GM23248 (cell line): ENCODE measurements at regions not wholly inside any gene's neighbourhood (a gene's known extent, or its start where the extent isn't known, plus 50 kb on each side); places are given as distances from the start of the nearest gene placed in this dataset.

Experiments used
- DNase-seq: peaks from one replicate; pipeline ENCODE4 v3.0.0-alpha.2; 2015
- H2AFZ ChIP-seq: fragments of 200-600 bp; sonication (generic); 2 replicates; pipeline ENCODE4 v1.6.1; 2016; ENCODE audit warnings: antibody characterized with exemption
- H3F3A ChIP-seq: fragments of 200-600 bp; sonication (generic); 2 replicates; pipeline ENCODE4 v1.6.1; 2016; ENCODE audit warnings: mild to moderate bottlenecking, antibody characterized with exemption, mixed run types; ENCODE audit not compliant: insufficient read depth
- H3K27ac ChIP-seq: fragments of 200-600 bp; sonication (generic); 2 replicates; pipeline ENCODE4 v1.5.1; 2016; ENCODE audit warnings: mild to moderate bottlenecking
- H3K27me3 ChIP-seq: fragments of 200-600 bp; sonication (generic); replicated peaks from 2 replicates; pipeline ENCODE4 v1.6.1; 2016; ENCODE audit warnings: mild to moderate bottlenecking; ENCODE audit not compliant: insufficient read depth
- H3K36me3 ChIP-seq: fragments of 200-600 bp; sonication (generic); 2 replicates; pipeline ENCODE4 v1.6.1; 2016; ENCODE audit warnings: low read depth, mild to moderate bottlenecking
- H3K4me1 ChIP-seq: fragments of 200-600 bp; sonication (generic); 2 replicates; pipeline ENCODE4 v1.6.1; 2016; ENCODE audit warnings: mild to moderate bottlenecking; ENCODE audit not compliant: insufficient read depth
- H3K4me2 ChIP-seq: fragments of 200-600 bp; sonication (generic); one replicate; pipeline ENCODE4 v1.6.1; 2016; ENCODE audit warnings: mild to moderate bottlenecking; ENCODE audit not compliant: unreplicated experiment
- H3K4me3 ChIP-seq: fragments of 200-600 bp; sonication (generic); 2 replicates; pipeline ENCODE4 v1.5.1; 2016; ENCODE audit warnings: mild to moderate bottlenecking
- H3K79me2 ChIP-seq: fragments of 200-600 bp; sonication (generic); 2 replicates; pipeline ENCODE4 v1.6.1; 2016; ENCODE audit warnings: mild to moderate bottlenecking; ENCODE audit not compliant: insufficient read depth
- H3K9ac ChIP-seq: fragments of 200-600 bp; sonication (generic); 2 replicates; pipeline ENCODE4 v1.6.1; 2016; ENCODE audit warnings: mild to moderate bottlenecking
- H3K9me2 ChIP-seq: fragments of 200-600 bp; sonication (generic); 2 replicates; pipeline ENCODE4 v1.6.1; 2016; ENCODE audit warnings: mixed run types, mild to moderate bottlenecking, moderate library complexity; ENCODE audit not compliant: insufficient read depth
- H3K9me3 ChIP-seq: fragments of 200-600 bp; sonication (generic); one replicate; pipeline ENCODE4 v1.6.1; 2017; ENCODE audit warnings: low read depth
- H4K20me1 ChIP-seq: fragments of 200-600 bp; sonication (generic); 2 replicates; pipeline ENCODE4 v1.6.0; 2016; ENCODE audit not compliant: insufficient read depth
- EZH2 ChIP-seq: fragments of 200-600 bp; sonication (generic); IDR thresholded peaks from 2 replicates; pipeline ENCODE4 v1.6.1; 2018; ENCODE audit warnings: antibody characterized with exemption, mild to moderate bottlenecking; ENCODE audit not compliant: insufficient read depth, poor library complexity, severe bottlenecking
- EZH2phosphoT487 ChIP-seq: fragments of 200-600 bp; sonication (generic); IDR thresholded peaks from 2 replicates; pipeline ENCODE4 v1.6.1; 2018; ENCODE audit warnings: antibody characterized with exemption, moderate library complexity, mild to moderate bottlenecking, low read depth; ENCODE audit not compliant: insufficient read depth
- WGBS, 2 experiments: methylation state at CpG; one replicate each; pipeline ENCODE4 v1.1.6; 2015 to 2017; ENCODE audit warnings: low lambda C conversion rate in 2 of 2, low coverage in 1 of 2; ENCODE audit errors: missing lambda C conversion rate in 2 of 2; 5-methylcytosine and 5-hydroxymethylcytosine counted together
- in situ Hi-C: fragments of 300-500 bp; cut with MboI; formaldehyde crosslinking; loops from 2 replicates; pipeline ENCODE4 v1.15.0; 2020

- no peaks in the 10 kb centered on the region for H3K79me2 ChIP-seq
- H3K27ac ChIP-seq = no peak overlapping the region
- no peak overlapping the region for H3K9ac ChIP-seq
- H3K27me3 ChIP-seq = no peaks in the 10 kb centered on the region
- WGBS, 2 experiments = 1 to 4% methylated on average over 4 of the region's 4 CpGs
- peak overlapping the region; percentile 33 for H3K4me2 ChIP-seq
- H3K9me3 ChIP-seq = no peaks in the 10 kb centered on the region
- peaks cover 10% of the 10 kb centered on the region for H3K4me1 ChIP-seq
- 0 out of 2 replicates have a peak overlapping the region, but pooled peaks have one; percentile 26 for H3K4me3 ChIP-seq
- DNase-seq = peak; percentile 76
- H3K36me3 ChIP-seq = no peaks in the 10 kb centered on the region
- H4K20me1 ChIP-seq = no peaks in the 10 kb centered on the region
- no peak for TF ChIP-seq EZH2
- no peak for TF ChIP-seq EZH2phosphoT487
- in situ Hi-C loops = no loop called here
- peak overlapping the region; percentile 59 for H2AFZ ChIP-seq
- H3K9me2 ChIP-seq = no peaks in the 10 kb centered on the region
- no peaks in the 10 kb centered on the region for H3F3A ChIP-seq
These were observed 220.5 kb upstream of the B3GALT2 start for GRCh38 chr1:193406901-193407300.

GRCh38 chr1:193404236-193404635 is 217.8 kb upstream of the B3GALT2 start:
- Histone ChIP-seq H3K9ac (no peak overlapping the region), H3F3A (no peaks in the 10 kb centered on the region), H3K4me2 (no peak overlapping the region), H3K4me1 (peaks cover 10% of the 10 kb centered on the region), H2AFZ (no peak overlapping the region), H3K27me3 (no peaks in the 10 kb centered on the region), H3K9me3 (no peaks in the 10 kb centered on the region), H3K9me2 (no peaks in the 10 kb centered on the region), H3K27ac (no peak overlapping the region), H3K4me3 (no peak overlapping the region), H3K36me3 (no peaks in the 10 kb centered on the region), H3K79me2 (no peaks in the 10 kb centered on the region), H4K20me1 (no peaks in the 10 kb centered on the region)
- WGBS, 2 experiments = 94 to 95% methylated on average over 2 of the region's 2 CpGs
- TF ChIP-seq EZH2 = no peak
- TF ChIP-seq EZH2phosphoT487 = no peak
- no peak for DNase-seq
- in situ Hi-C loops = no loop called here

- Histone ChIP-seq H3K79me2 (no peaks in the 10 kb centered on the region), H3K9me3 (no peaks in the 10 kb centered on the region), H3K27ac (no peak overlapping the region), H3K4me1 (peaks cover 10% of the 10 kb centered on the region), H4K20me1 (no peaks in the 10 kb centered on the region), H3K4me3 (no peak overlapping the region), H3K36me3 (no peaks in the 10 kb centered on the region), H3K9me2 (no peaks in the 10 kb centered on the region), H3F3A (no peaks in the 10 kb centered on the region), H3K4me2 (no peak overlapping the region), H3K9ac (no peak overlapping the region), H2AFZ (no peak overlapping the region), H3K27me3 (no peaks in the 10 kb centered on the region)
- WGBS, 2 experiments = 61 to 62% methylated on average over 2 of the region's 2 CpGs
- TF ChIP-seq EZH2phosphoT487 (no peak), EZH2 (no peak)
- no peak for DNase-seq
- in situ Hi-C loops = no loop called here
These were observed 216.6 kb upstream of the B3GALT2 start for GRCh38 chr1:193402977-193403376.

GRCh38 chr1:193402037-193402436 is 215.6 kb upstream of the B3GALT2 start:
- Histone ChIP-seq H3F3A (no peaks in the 10 kb centered on the region), H3K27ac (no peak overlapping the region), H3K9me2 (no peaks in the 10 kb centered on the region), H4K20me1 (no peaks in the 10 kb centered on the region), H3K27me3 (no peaks in the 10 kb centered on the region), H3K9ac (no peak overlapping the region), H3K36me3 (no peaks in the 10 kb centered on the region), H3K4me1 (peaks cover 6% of the 10 kb centered on the region), H3K79me2 (no peaks in the 10 kb centered on the region), H2AFZ (no peak overlapping the region), H3K4me3 (no peak overlapping the region), H3K4me2 (no peak overlapping the region), H3K9me3 (no peaks in the 10 kb centered on the region)
- in situ Hi-C loops = no loop called here
- WGBS, 2 experiments = 79 to 81% methylated on average over 4 of the region's 4 CpGs
- no peak for DNase-seq
- no peak for TF ChIP-seq EZH2phosphoT487

GRCh38 chr1:193394336-193394735 is 207.9 kb upstream of the B3GALT2 start:
- H3K27me3 ChIP-seq = no peaks in the 10 kb centered on the region
- no peak for DNase-seq
- no peak overlapping the region for H3K9ac ChIP-seq
- TF ChIP-seq EZH2phosphoT487 (no peak), EZH2 (no peak)
- in situ Hi-C loops = no loop called here
- no peaks in the 10 kb centered on the region for H3K79me2 ChIP-seq
- H3K4me3 ChIP-seq = no peak overlapping the region
- no peaks in the 10 kb centered on the region for H3F3A ChIP-seq
- H3K4me1 ChIP-seq = no peaks in the 10 kb centered on the region
- no peaks in the 10 kb centered on the region for H3K36me3 ChIP-seq
- no peak overlapping the region for H3K27ac ChIP-seq
- H3K9me2 ChIP-seq = no peaks in the 10 kb centered on the region; the same call in 1 of the 2 replicates
- H3K4me2 ChIP-seq = no peak overlapping the region
- no peak overlapping the region for H2AFZ ChIP-seq
- 36 to 55% methylated on average over 1 of the region's 1 CpG for WGBS, 2 experiments
- H4K20me1 ChIP-seq = no peaks in the 10 kb centered on the region
- no peaks in the 10 kb centered on the region for H3K9me3 ChIP-seq
